ENCODE measurements at regions not wholly inside any gene's neighbourhood (a gene's known extent, or its start where the extent isn't known, plus 50 kb on each side); places are given as distances from the start of the nearest gene placed in this dataset.

DNA sequence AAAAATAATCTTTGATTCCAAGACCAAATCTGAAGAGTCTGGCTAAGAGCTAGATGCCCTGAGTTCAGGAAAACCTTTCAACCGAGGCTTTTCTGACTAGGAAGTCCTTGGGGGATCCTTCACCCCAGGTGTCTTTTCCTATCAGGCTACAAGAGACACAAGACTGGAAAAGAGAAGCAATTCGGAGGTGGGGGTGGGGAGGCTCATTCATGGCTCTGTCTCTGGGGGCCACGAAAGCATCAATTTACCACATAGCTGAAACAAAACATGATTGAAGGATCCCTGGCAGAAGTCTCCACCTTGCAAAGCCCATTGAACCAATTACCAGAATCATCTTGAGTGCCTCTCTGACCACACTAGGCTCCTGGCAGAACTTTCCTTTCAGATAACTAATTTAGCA, 239.8 kb upstream of the SALL1 start:
- TF ChIP-seq BHLHE40 (IDR thresholded peaks at IDR 0.05; ENCODE audit: low read depth, low read length) (no peak), NFE2L2 (IDR thresholded peaks at IDR 0.05; ENCODE audit: low read depth, low read length) (no peak), RAD21 (IDR thresholded peaks at IDR 0.05; ENCODE audit: low read length) (no peak), MXI1 (IDR thresholded peaks at IDR 0.05; ENCODE audit: borderline replicate concordance, low read depth, low read length) (no peak), POLR2A (IDR thresholded peaks at IDR 0.05; ENCODE audit: low read depth, low read length) (no peak), RFX5 (IDR thresholded peaks at IDR 0.05; ENCODE audit: low read depth, low read length) (no peak), CHD1 (IDR thresholded peaks at IDR 0.05; ENCODE audit: low read depth, low read length) (no peak), MAZ (IDR thresholded peaks at IDR 0.05; ENCODE audit: borderline replicate concordance, low read depth, low read length) (no peak), FOS (IDR thresholded peaks at IDR 0.05; ENCODE audit: low read depth, low read length) (no peak), MAFK (IDR thresholded peaks at IDR 0.05; ENCODE audit: low read depth, low read length) (no peak), SMC3 (IDR thresholded peaks at IDR 0.05; ENCODE audit: low read depth, low read length) (no peak), CEBPB (IDR thresholded peaks at IDR 0.05; ENCODE audit: low read depth, low read length) (no peak), RCOR1 (IDR thresholded peaks at IDR 0.05; ENCODE audit: insufficient replicate concordance, low read length) (no peak)
- TF ChIP-seq, protein P1, sequence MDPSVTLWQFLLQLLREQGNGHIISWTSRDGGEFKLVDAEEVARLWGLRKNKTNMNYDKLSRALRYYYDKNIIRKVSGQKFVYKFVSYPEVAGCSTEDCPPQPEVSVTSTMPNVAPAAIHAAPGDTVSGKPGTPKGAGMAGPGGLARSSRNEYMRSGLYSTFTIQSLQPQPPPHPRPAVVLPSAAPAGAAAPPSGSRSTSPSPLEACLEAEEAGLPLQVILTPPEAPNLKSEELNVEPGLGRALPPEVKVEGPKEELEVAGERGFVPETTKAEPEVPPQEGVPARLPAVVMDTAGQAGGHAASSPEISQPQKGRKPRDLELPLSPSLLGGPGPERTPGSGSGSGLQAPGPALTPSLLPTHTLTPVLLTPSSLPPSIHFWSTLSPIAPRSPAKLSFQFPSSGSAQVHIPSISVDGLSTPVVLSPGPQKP (IDR thresholded peaks at IDR 0.05; ENCODE audit: borderline replicate concordance, low read depth, low read length), result no peak
- TF ChIP-seq, protein P2, sequence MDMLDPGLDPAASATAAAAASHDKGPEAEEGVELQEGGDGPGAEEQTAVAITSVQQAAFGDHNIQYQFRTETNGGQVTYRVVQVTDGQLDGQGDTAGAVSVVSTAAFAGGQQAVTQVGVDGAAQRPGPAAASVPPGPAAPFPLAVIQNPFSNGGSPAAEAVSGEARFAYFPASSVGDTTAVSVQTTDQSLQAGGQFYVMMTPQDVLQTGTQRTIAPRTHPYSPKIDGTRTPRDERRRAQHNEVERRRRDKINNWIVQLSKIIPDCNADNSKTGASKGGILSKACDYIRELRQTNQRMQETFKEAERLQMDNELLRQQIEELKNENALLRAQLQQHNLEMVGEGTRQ (IDR thresholded peaks at IDR 0.05; ENCODE audit: low read depth, low read length), result no peak
- TF ChIP-seq, protein P3, sequence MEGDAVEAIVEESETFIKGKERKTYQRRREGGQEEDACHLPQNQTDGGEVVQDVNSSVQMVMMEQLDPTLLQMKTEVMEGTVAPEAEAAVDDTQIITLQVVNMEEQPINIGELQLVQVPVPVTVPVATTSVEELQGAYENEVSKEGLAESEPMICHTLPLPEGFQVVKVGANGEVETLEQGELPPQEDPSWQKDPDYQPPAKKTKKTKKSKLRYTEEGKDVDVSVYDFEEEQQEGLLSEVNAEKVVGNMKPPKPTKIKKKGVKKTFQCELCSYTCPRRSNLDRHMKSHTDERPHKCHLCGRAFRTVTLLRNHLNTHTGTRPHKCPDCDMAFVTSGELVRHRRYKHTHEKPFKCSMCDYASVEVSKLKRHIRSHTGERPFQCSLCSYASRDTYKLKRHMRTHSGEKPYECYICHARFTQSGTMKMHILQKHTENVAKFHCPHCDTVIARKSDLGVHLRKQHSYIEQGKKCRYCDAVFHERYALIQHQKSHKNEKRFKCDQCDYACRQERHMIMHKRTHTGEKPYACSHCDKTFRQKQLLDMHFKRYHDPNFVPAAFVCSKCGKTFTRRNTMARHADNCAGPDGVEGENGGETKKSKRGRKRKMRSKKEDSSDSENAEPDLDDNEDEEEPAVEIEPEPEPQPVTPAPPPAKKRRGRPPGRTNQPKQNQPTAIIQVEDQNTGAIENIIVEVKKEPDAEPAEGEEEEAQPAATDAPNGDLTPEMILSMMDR (conservative IDR thresholded peaks at IDR 0.05; ENCODE audit: low read depth, low read length), result no peak
- Histone ChIP-seq H4K5ac (ENCODE audit: low read depth, low read length) (no peak overlapping the region), H3K18ac (ENCODE audit: low read depth, low read length) (no peak overlapping the region), H2AK9ac (replicated peaks; ENCODE audit: low read depth, low read length, poor library complexity) (no peak overlapping the region), H3K27me3 (ENCODE audit: control insufficient read depth, insufficient read depth, low read length) (no peaks in the 10 kb centered on the region), H3K79me1 (ENCODE audit: low read depth in 1 of 2, low read length in 2 of 2) (no peaks in the 10 kb centered on the region), H3K23ac (ENCODE audit: low read depth, low read length) (no peak overlapping the region), H3K4me3 (ENCODE audit: insufficient read depth, low read depth, low read length) (no peak overlapping the region), H2BK120ac (ENCODE audit: low read depth, low read length) (no peak overlapping the region), H3K4ac (ENCODE audit: low read depth, low read length) (no peak overlapping the region), H3K27ac (ENCODE audit: insufficient read depth, low read length) (no peak overlapping the region), H4K20me1 (ENCODE audit: insufficient read depth, low read length) (no peaks in the 10 kb centered on the region), H2BK15ac (ENCODE audit: low read depth, low read length) (no peak overlapping the region), H4K91ac (ENCODE audit: insufficient read depth, low read depth, low read length) (no peak overlapping the region), H2BK5ac (ENCODE audit: low read depth, low read length, poor library complexity, severe bottlenecking) (no peak overlapping the region), H3K36me3 (ENCODE audit: control insufficient read depth, insufficient read depth, low read length) (no peaks in the 10 kb centered on the region), H2BK20ac (ENCODE audit: low read depth, low read length) (no peak overlapping the region), H3K4me2 (ENCODE audit: low read depth, low read length) (no peak overlapping the region), H2AK5ac (ENCODE audit: low read depth, low read length) (no peak overlapping the region), H3K9me3 (ENCODE audit: control insufficient read depth, insufficient read depth, low read length) (peaks cover 2% of the 10 kb centered on the region; the same call in 1 of the 2 replicates), H3K56ac (ENCODE audit: extremely low read depth, insufficient read depth, low read length) (no peak overlapping the region), H3K9me1 (ENCODE audit: insufficient read depth, low read length) (peaks cover 2% of the 10 kb centered on the region), H3K14ac (replicated peaks; ENCODE audit: low read depth, low read length) (no peak overlapping the region), H3K9ac (ENCODE audit: low read depth, low read length) (no peak overlapping the region), H3K4me1 (ENCODE audit: control insufficient read depth, insufficient read depth, low read length) (peaks cover 7% of the 10 kb centered on the region; the same call in 1 of the 2 replicates), H2AFZ (replicated peaks; ENCODE audit: low read length, poor library complexity) (no peak overlapping the region), H4K8ac (ENCODE audit: low read depth in 2 of 2, low read length in 2 of 2) (no peak overlapping the region)
- dilution Hi-C loops (cut with HindIII; ENCODE audit: low sequenced_read_pairs, unreplicated experiment) (no loop called here), intact Hi-C loops (cut with micrococcal nuclease) (loop anchor here (10.0 kb wide), 1 partner anchor 236 kb away; the partner anchor contains the start of gene SALL1), in situ Hi-C loops (cut with MboI; ENCODE audit: low sequenced_read_pairs) (no loop called here)
- CTCF ChIA-PET, result interaction anchor here (0.7 kb wide), 2 partner anchors 205 to 349 kb away, joined by 3 to 7 read pairs; no protein-coding TSS in a partner anchor
- no peak for DNase-seq
- POLR2A ChIA-PET (ENCODE audit: unreplicated experiment), result no interaction called here
- no peak for ATAC-seq (ENCODE audit: low read depth)
- WGBS, 2 experiments (ENCODE audit: extremely low coverage in 2 of 2, insufficient read length in 1 of 2), result no CpG with 5 or more reads among the region's 3 CpGs
- no TSS peak for BruUV-seq (replicated peaks)

All from IMR-90 (cell line).